Dendritic cell treated with granulocyte-macrophage colony-stimulating factor and Interleukin-4, amounts not matched to agents 40 ng/mL and 50 ng/mL, for 4 days (primary cell): ENCODE measurements at regions not wholly inside any gene's neighbourhood (a gene's known extent, or its start where the extent isn't known, plus 50 kb on each side); places are given as distances from the start of the nearest gene placed in this dataset.

Experiments
- H3K27ac Mint-ChIP-seq: one replicate; pipeline ENCODE4 v1.8.0; 2022; ENCODE audit warnings: mild to moderate bottlenecking, mixed read lengths
- H3K27me3 Mint-ChIP-seq: one replicate; pipeline ENCODE4 v1.8.0; 2022; ENCODE audit warnings: mild to moderate bottlenecking, mixed read lengths
- H3K36me3 Mint-ChIP-seq: one replicate; pipeline ENCODE4 v1.8.0; 2022; ENCODE audit warnings: low read depth, mixed read lengths
- H3K4me1 Mint-ChIP-seq: one replicate; pipeline ENCODE4 v1.8.0; 2022; ENCODE audit warnings: low read depth, mixed read lengths
- H3K4me3 Mint-ChIP-seq: one replicate; pipeline ENCODE4 v1.8.0; 2022; ENCODE audit warnings: mild to moderate bottlenecking, moderate library complexity, mixed read lengths
- H3K9me3 Mint-ChIP-seq: one replicate; pipeline ENCODE4 v1.8.0; 2022; ENCODE audit warnings: mixed read lengths
- intact Hi-C: fragments of 100-400 bp; cut with micrococcal nuclease; formaldehyde crosslinking; loops from one replicate; pipeline ENCODE4 v1.15.0; 2022

- intact Hi-C loops: no loop called here
- Mint-ChIP-seq H3K4me1 (no peaks in the 10 kb centered on the region), H3K4me3 (no peak overlapping the region), H3K36me3 (no peaks in the 10 kb centered on the region), H3K27me3 (no peaks in the 10 kb centered on the region), H3K27ac (no peak overlapping the region), H3K9me3 (peaks cover 23% of the 10 kb centered on the region)
Observed at GRCh38 chr2:107072150-107072940, 186.4 kb upstream of the ST6GAL2 start.

GRCh38 chr2:107078584-107078983 is 192.6 kb upstream of the ST6GAL2 start:
- no peaks in the 10 kb centered on the region for H3K4me1 Mint-ChIP-seq
- H3K27me3 Mint-ChIP-seq: no peaks in the 10 kb centered on the region
- H3K4me3 Mint-ChIP-seq: no peak overlapping the region
- no peak overlapping the region for H3K27ac Mint-ChIP-seq
- peaks cover 21% of the 10 kb centered on the region for H3K9me3 Mint-ChIP-seq
- intact Hi-C loops: no loop called here
- no peaks in the 10 kb centered on the region for H3K36me3 Mint-ChIP-seq

GRCh38 chr2:107086497-107086896 is 200.5 kb upstream of the ST6GAL2 start:
- intact Hi-C loops: no loop called here

GRCh38 chr2:107088156-107088555 is 202.2 kb upstream of the ST6GAL2 start:
- intact Hi-C loops: no loop called here
- H3K27ac Mint-ChIP-seq: no peak overlapping the region
- no peaks in the 10 kb centered on the region for H3K4me1 Mint-ChIP-seq
- no peak overlapping the region for H3K4me3 Mint-ChIP-seq
- H3K27me3 Mint-ChIP-seq: no peaks in the 10 kb centered on the region
- H3K36me3 Mint-ChIP-seq: no peaks in the 10 kb centered on the region
- H3K9me3 Mint-ChIP-seq: no peaks in the 10 kb centered on the region

More at GRCh38 chr2:107086497-107086896, 200.5 kb upstream of the ST6GAL2 start:
- H3K36me3 Mint-ChIP-seq: no peaks in the 10 kb centered on the region
- no peaks in the 10 kb centered on the region for H3K27me3 Mint-ChIP-seq
- H3K9me3 Mint-ChIP-seq: no peaks in the 10 kb centered on the region
- no peak overlapping the region for H3K27ac Mint-ChIP-seq
- no peaks in the 10 kb centered on the region for H3K4me1 Mint-ChIP-seq
- no peak overlapping the region for H3K4me3 Mint-ChIP-seq

- H3K27me3 Mint-ChIP-seq: no peaks in the 10 kb centered on the region
- H3K4me3 Mint-ChIP-seq: no peak overlapping the region
- peaks cover 9% of the 10 kb centered on the region for H3K9me3 Mint-ChIP-seq
- no peaks in the 10 kb centered on the region for H3K4me1 Mint-ChIP-seq
- H3K36me3 Mint-ChIP-seq: no peaks in the 10 kb centered on the region
- intact Hi-C loops: no loop called here
- no peak overlapping the region for H3K27ac Mint-ChIP-seq
Observed at GRCh38 chr2:107091163-107091864, 205.3 kb upstream of the ST6GAL2 start.

- H3K4me1 Mint-ChIP-seq: no peaks in the 10 kb centered on the region
- peaks cover 9% of the 10 kb centered on the region for H3K9me3 Mint-ChIP-seq
- H3K27me3 Mint-ChIP-seq: no peaks in the 10 kb centered on the region
- H3K27ac Mint-ChIP-seq: no peak overlapping the region
- H3K36me3 Mint-ChIP-seq: no peaks in the 10 kb centered on the region
- H3K4me3 Mint-ChIP-seq: no peak overlapping the region
- intact Hi-C loops: no loop called here
Observed at GRCh38 chr2:107093426-107093957, 207.5 kb upstream of the ST6GAL2 start.

- no peak overlapping the region for H3K4me3 Mint-ChIP-seq
- no peaks in the 10 kb centered on the region for H3K27me3 Mint-ChIP-seq
- no peak overlapping the region for H3K27ac Mint-ChIP-seq
- intact Hi-C loops: no loop called here
- H3K4me1 Mint-ChIP-seq: no peaks in the 10 kb centered on the region
- no peaks in the 10 kb centered on the region for H3K36me3 Mint-ChIP-seq
- peaks cover 9% of the 10 kb centered on the region for H3K9me3 Mint-ChIP-seq
Observed at GRCh38 chr2:107094450-107094986, 208.6 kb upstream of the ST6GAL2 start.

GRCh38 chr2:107102176-107102575 is 216.2 kb upstream of the ST6GAL2 start:
- H3K27me3 Mint-ChIP-seq: no peaks in the 10 kb centered on the region
- H3K4me3 Mint-ChIP-seq: no peak overlapping the region
- peaks cover 16% of the 10 kb centered on the region for H3K9me3 Mint-ChIP-seq
- no peaks in the 10 kb centered on the region for H3K4me1 Mint-ChIP-seq
- intact Hi-C loops: no loop called here
- no peak overlapping the region for H3K27ac Mint-ChIP-seq
- no peaks in the 10 kb centered on the region for H3K36me3 Mint-ChIP-seq

GRCh38 chr2:107107351-107107750 is 221.4 kb upstream of the ST6GAL2 start:
- Mint-ChIP-seq H3K4me1 (no peaks in the 10 kb centered on the region), H3K27ac (no peak overlapping the region), H3K36me3 (no peaks in the 10 kb centered on the region), H3K4me3 (no peak overlapping the region), H3K27me3 (no peaks in the 10 kb centered on the region), H3K9me3 (peaks cover 36% of the 10 kb centered on the region)
- intact Hi-C loops: no loop called here

- Mint-ChIP-seq H3K9me3 (peaks cover 36% of the 10 kb centered on the region), H3K27ac (no peak overlapping the region), H3K4me3 (no peak overlapping the region), H3K4me1 (no peaks in the 10 kb centered on the region), H3K36me3 (no peaks in the 10 kb centered on the region), H3K27me3 (no peaks in the 10 kb centered on the region)
- intact Hi-C loops: no loop called here
Observed at GRCh38 chr2:107108556-107108955, 222.6 kb upstream of the ST6GAL2 start.

- H3K4me3 Mint-ChIP-seq: no peak overlapping the region
- H3K36me3 Mint-ChIP-seq: no peaks in the 10 kb centered on the region
- H3K4me1 Mint-ChIP-seq: no peaks in the 10 kb centered on the region
- intact Hi-C loops: no loop called here
- no peaks in the 10 kb centered on the region for H3K27me3 Mint-ChIP-seq
- no peak overlapping the region for H3K27ac Mint-ChIP-seq
- H3K9me3 Mint-ChIP-seq: peaks cover 25% of the 10 kb centered on the region
Observed at GRCh38 chr2:107111623-107112022, 225.7 kb upstream of the ST6GAL2 start.

- H3K4me3 Mint-ChIP-seq: no peak overlapping the region
- intact Hi-C loops: no loop called here
- H3K9me3 Mint-ChIP-seq: peaks cover 25% of the 10 kb centered on the region
- no peaks in the 10 kb centered on the region for H3K4me1 Mint-ChIP-seq
- H3K27me3 Mint-ChIP-seq: no peaks in the 10 kb centered on the region
- no peak overlapping the region for H3K27ac Mint-ChIP-seq
- no peaks in the 10 kb centered on the region for H3K36me3 Mint-ChIP-seq
Observed at GRCh38 chr2:107112561-107112960, 226.6 kb upstream of the ST6GAL2 start.

GRCh38 chr2:107128381-107128780 is 242.4 kb upstream of the ST6GAL2 start:
- Mint-ChIP-seq H3K4me1 (no peaks in the 10 kb centered on the region), H3K9me3 (no peaks in the 10 kb centered on the region), H3K27me3 (no peaks in the 10 kb centered on the region), H3K27ac (no peak overlapping the region), H3K4me3 (no peak overlapping the region), H3K36me3 (no peaks in the 10 kb centered on the region)
- intact Hi-C loops: no loop called here

GRCh38 chr2:107132070-107132469 is 246.1 kb upstream of the ST6GAL2 start:
- intact Hi-C loops: no loop called here
- no peak overlapping the region for H3K27ac Mint-ChIP-seq
- no peak overlapping the region for H3K4me3 Mint-ChIP-seq
- H3K27me3 Mint-ChIP-seq: no peaks in the 10 kb centered on the region
- no peaks in the 10 kb centered on the region for H3K9me3 Mint-ChIP-seq
- H3K36me3 Mint-ChIP-seq: no peaks in the 10 kb centered on the region
- no peaks in the 10 kb centered on the region for H3K4me1 Mint-ChIP-seq
